ENCODE measurements at regions not wholly inside any gene's neighbourhood (a gene's known extent, or its start where the extent isn't known, plus 50 kb on each side); places are given as distances from the start of the nearest gene placed in this dataset. TPM values are rescaled to one million over a fixed set of nuclear protein-coding genes. Genes with fewer than 3 reads are reported as not detected.

- Mint-ChIP-seq H3K9me3 (ENCODE audit: insufficient read depth) (peaks cover 2% of the 10 kb centered on the region), H3K4me1 (no peaks in the 10 kb centered on the region), H3K4me3 (no peak overlapping the region), H3K27ac (no peak overlapping the region), H3K27me3 (no peaks in the 10 kb centered on the region)
- Histone ChIP-seq H3K27me3 (replicated peaks in 1 of 4; ENCODE audit: control extremely low read depth in 1 of 4, control insufficient read depth in 3 of 4, insufficient read depth in 4 of 4, low read length in 3 of 4) (no peaks in the 10 kb centered on the region), H3K36me3 (replicated peaks in 1 of 2; ENCODE audit: control extremely low read depth in 1 of 2, control insufficient read depth in 1 of 2, extremely low read depth in 1 of 2, insufficient read depth in 2 of 2, low read length in 1 of 2) (no peaks in the 10 kb centered on the region), H2AFZ (ENCODE audit: insufficient read depth, low read depth, low read length, poor library complexity, severe bottlenecking) (no peak overlapping the region), H3K4me3 (ENCODE audit: control extremely low read depth in 1 of 5, extremely low read depth in 1 of 5, insufficient read depth in 1 of 5, low read depth in 2 of 5, low read length in 4 of 5) (no peak overlapping the region), H4K20me1 (ENCODE audit: control insufficient read depth, insufficient read depth, low read length, poor library complexity, severe bottlenecking) (no peaks in the 10 kb centered on the region), H3K9ac (ENCODE audit: low read length) (no peak overlapping the region), H3K4me1 (ENCODE audit: control insufficient read depth in 2 of 2, insufficient read depth in 2 of 2, low read length in 2 of 2) (no peaks in the 10 kb centered on the region), H3K4me2 (replicated peaks; ENCODE audit: low read depth, low read length, poor library complexity, severe bottlenecking) (no peak overlapping the region), H3K27ac (ENCODE audit: low read length in 2 of 2) (no peak overlapping the region), H3K9me3 (ENCODE audit: control extremely low read depth in 1 of 3, control insufficient read depth in 2 of 3, insufficient read depth in 1 of 3, low read length in 2 of 3) (no peaks in the 10 kb centered on the region), H3K79me2 (ENCODE audit: control insufficient read depth, insufficient read depth, low read length) (no peaks in the 10 kb centered on the region)
- POLR2A ChIA-PET, result no interaction called here
- ATAC-seq (ENCODE audit: low read depth) (no peak), DNase-seq (no peak)
- no peak for TF ChIP-seq EZH2 (IDR thresholded peaks at IDR 0.05; ENCODE audit: borderline replicate concordance, insufficient read depth, low read depth, low read length, poor library complexity, severe bottlenecking)
- WGBS (ENCODE audit: insufficient coverage), result no CpG with 5 or more reads among the region's 1 CpG
- CTCF ChIA-PET, result no interaction called here
- intact Hi-C loops (cut with micrococcal nuclease), result no loop called here
Measured at GRCh38 chr21:27021046-27021445, 54.2 kb upstream of the ADAMTS5 start.

- no peak overlapping the region for H2AFZ ChIP-seq (ENCODE audit: insufficient read depth, low read depth, low read length, poor library complexity, severe bottlenecking)
- no peak overlapping the region for H3K27ac ChIP-seq (ENCODE audit: low read length in 2 of 2)
- no peaks in the 10 kb centered on the region for H3K4me1 Mint-ChIP-seq
- WGBS (ENCODE audit: insufficient coverage), result 80% methylated on average over 1 of the region's 4 CpGs
- H3K27me3 Mint-ChIP-seq, result no peaks in the 10 kb centered on the region
- no peaks in the 10 kb centered on the region for H4K20me1 ChIP-seq (ENCODE audit: control insufficient read depth, insufficient read depth, low read length, poor library complexity, severe bottlenecking)
- intact Hi-C loops (cut with micrococcal nuclease), result no loop called here
- DNase-seq, result no peak
- ChIA-PET CTCF (no interaction called here), POLR2A (no interaction called here)
- no peaks in the 10 kb centered on the region for H3K27me3 ChIP-seq (replicated peaks in 1 of 4; ENCODE audit: control extremely low read depth in 1 of 4, control insufficient read depth in 3 of 4, insufficient read depth in 4 of 4, low read length in 3 of 4)
- H3K9me3 ChIP-seq (ENCODE audit: control extremely low read depth in 1 of 3, control insufficient read depth in 2 of 3, insufficient read depth in 1 of 3, low read length in 2 of 3), result peaks cover 0 to 3% (median 0%) of the 10 kb centered on the region in 3 donors
- H3K4me2 ChIP-seq (replicated peaks; ENCODE audit: low read depth, low read length, poor library complexity, severe bottlenecking), result no peak overlapping the region
- no peaks in the 10 kb centered on the region for H3K79me2 ChIP-seq (ENCODE audit: control insufficient read depth, insufficient read depth, low read length)
- H3K27ac Mint-ChIP-seq, result no peak overlapping the region
- H3K4me3 ChIP-seq (ENCODE audit: control extremely low read depth in 1 of 5, extremely low read depth in 1 of 5, insufficient read depth in 1 of 5, low read depth in 2 of 5, low read length in 4 of 5), result no peak overlapping the region
- H3K9me3 Mint-ChIP-seq (ENCODE audit: insufficient read depth), result peaks cover 2% of the 10 kb centered on the region
- TF ChIP-seq EZH2 (IDR thresholded peaks at IDR 0.05; ENCODE audit: borderline replicate concordance, insufficient read depth, low read depth, low read length, poor library complexity, severe bottlenecking), result no peak
- TF ChIP-seq, protein P1, sequence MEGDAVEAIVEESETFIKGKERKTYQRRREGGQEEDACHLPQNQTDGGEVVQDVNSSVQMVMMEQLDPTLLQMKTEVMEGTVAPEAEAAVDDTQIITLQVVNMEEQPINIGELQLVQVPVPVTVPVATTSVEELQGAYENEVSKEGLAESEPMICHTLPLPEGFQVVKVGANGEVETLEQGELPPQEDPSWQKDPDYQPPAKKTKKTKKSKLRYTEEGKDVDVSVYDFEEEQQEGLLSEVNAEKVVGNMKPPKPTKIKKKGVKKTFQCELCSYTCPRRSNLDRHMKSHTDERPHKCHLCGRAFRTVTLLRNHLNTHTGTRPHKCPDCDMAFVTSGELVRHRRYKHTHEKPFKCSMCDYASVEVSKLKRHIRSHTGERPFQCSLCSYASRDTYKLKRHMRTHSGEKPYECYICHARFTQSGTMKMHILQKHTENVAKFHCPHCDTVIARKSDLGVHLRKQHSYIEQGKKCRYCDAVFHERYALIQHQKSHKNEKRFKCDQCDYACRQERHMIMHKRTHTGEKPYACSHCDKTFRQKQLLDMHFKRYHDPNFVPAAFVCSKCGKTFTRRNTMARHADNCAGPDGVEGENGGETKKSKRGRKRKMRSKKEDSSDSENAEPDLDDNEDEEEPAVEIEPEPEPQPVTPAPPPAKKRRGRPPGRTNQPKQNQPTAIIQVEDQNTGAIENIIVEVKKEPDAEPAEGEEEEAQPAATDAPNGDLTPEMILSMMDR (IDR thresholded peaks at IDR 0.05), result no peak
- ATAC-seq (ENCODE audit: low read depth), result no peak
- no peak overlapping the region for H3K4me3 Mint-ChIP-seq
- H3K9ac ChIP-seq (ENCODE audit: low read length), result no peak overlapping the region
- H3K4me1 ChIP-seq (ENCODE audit: control insufficient read depth in 2 of 2, insufficient read depth in 2 of 2, low read length in 2 of 2), result no peaks in the 10 kb centered on the region
- H3K36me3 ChIP-seq (replicated peaks in 1 of 2; ENCODE audit: control extremely low read depth in 1 of 2, control insufficient read depth in 1 of 2, extremely low read depth in 1 of 2, insufficient read depth in 2 of 2, low read length in 1 of 2), result no peaks in the 10 kb centered on the region
Measured at GRCh38 chr21:27017246-27017645, 50.4 kb upstream of the ADAMTS5 start.

Small RNA genes in the stretch of these regions (small RNA-seq; reads per million reads assigned to genes)
- gene NCSTNP1 (ENCODE audit: insufficient read length, low read depth, low replicate concordance) (not detected), gene RF00026 (ENCODE audit: insufficient read length, low read depth, low replicate concordance) (not detected)
